ENCODE measurements at regions not wholly inside any gene's neighbourhood (a gene's known extent, or its start where the extent isn't known, plus 50 kb on each side); places are given as distances from the start of the nearest gene placed in this dataset.

DNA sequence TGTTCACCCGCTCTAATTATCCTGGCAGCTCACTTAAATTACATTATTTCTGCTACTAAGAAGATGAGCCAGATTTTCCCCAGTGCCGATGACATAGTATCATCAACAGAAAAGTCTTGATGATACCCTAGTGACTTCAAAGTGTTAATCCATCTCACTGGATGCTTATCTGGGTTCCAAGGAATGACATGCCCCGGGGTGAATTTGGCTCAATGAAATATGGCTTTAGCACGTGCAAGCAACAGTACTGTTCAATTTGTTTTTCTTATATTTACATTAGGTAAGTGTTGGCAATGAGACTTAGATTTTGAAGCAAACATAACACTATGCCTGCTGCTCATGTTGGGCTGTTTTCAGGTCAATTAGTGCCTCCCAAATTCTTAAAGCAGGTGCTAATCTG, 548.2 kb upstream of the SLITRK1 start:
- no peak for TF ChIP-seq POLR2A (IDR thresholded peaks at IDR 0.05; ENCODE audit: low read length)
- no peak for TF ChIP-seq GATA1 (IDR thresholded peaks at IDR 0.05; ENCODE audit: low read depth, low read length)

Data from erythroblast (primary cell).